ENCODE measurements at regions not wholly inside any gene's neighbourhood (a gene's known extent, or its start where the extent isn't known, plus 50 kb on each side); places are given as distances from the start of the nearest gene placed in this dataset.
"Not testable (repeated sequence)": the region's sequence is repeated elsewhere in the genome, so short reads cannot be mapped to it uniquely, and the experiment has no call there.

- not testable (repeated sequence) for DNase-seq
These were observed 54.0 kb downstream of the CYP26A1 start for GRCh38 chr10:93127642-93128215.

GRCh38 chr10:93131986-93132385 is 58.3 kb downstream of the CYP26A1 start:
- no peak for DNase-seq

- no peak for DNase-seq
These were observed 64.6 kb downstream of the CYP26A1 start for GRCh38 chr10:93138113-93138870.

GRCh38 chr10:93139059-93139655 is 65.5 kb downstream of the CYP26A1 start:
- DNase-seq = no peak

GRCh38 chr10:93142534-93142933 is 68.8 kb downstream of the CYP26A1 start:
- no peak for DNase-seq

GRCh38 chr10:93143281-93143680 is 69.6 kb downstream of the CYP26A1 start:
- DNase-seq = no peak

GRCh38 chr10:93146336-93146735 is 72.6 kb downstream of the CYP26A1 start:
- no peak for DNase-seq

- no peak for DNase-seq
These were observed 73.6 kb downstream of the CYP26A1 start for GRCh38 chr10:93147281-93147680.

GRCh38 chr10:93148476-93148875 is 74.8 kb downstream of the CYP26A1 start:
- no peak for DNase-seq

- DNase-seq = peak; percentile 32
These were observed 76.1 kb downstream of the CYP26A1 start for GRCh38 chr10:93149761-93150160.

GRCh38 chr10:93150289-93150688 is 76.6 kb downstream of the CYP26A1 start:
- DNase-seq = no peak

GRCh38 chr10:93150990-93151547 is 77.4 kb downstream of the CYP26A1 start:
- no peak for DNase-seq

GRCh38 chr10:93152136-93152535 is 78.4 kb downstream of the CYP26A1 start:
- peak; percentile 89 for DNase-seq

- no peak for DNase-seq
These were observed 80.8 kb downstream of the CYP26A1 start for GRCh38 chr10:93154531-93154930.

GRCh38 chr10:93160140-93160539 is 86.4 kb downstream of the CYP26A1 start:
- DNase-seq = no peak

- peak; percentile 86 for DNase-seq
These were observed 87.1 kb downstream of the CYP26A1 start for GRCh38 chr10:93160829-93161228.

GRCh38 chr10:93165367-93165766 is 91.7 kb downstream of the CYP26A1 start:
- DNase-seq = peak; percentile 78

- DNase-seq = no peak
These were observed 92.4 kb downstream of the CYP26A1 start for GRCh38 chr10:93166134-93166533.

GRCh38 chr10:93171837-93172236 is 98.1 kb downstream of the CYP26A1 start:
- DNase-seq = no peak

- no peak for DNase-seq
These were observed 100.5 kb downstream of the CYP26A1 start for GRCh38 chr10:93173967-93174845.

GRCh38 chr10:93175490-93175889 is 101.8 kb downstream of the CYP26A1 start:
- DNase-seq = no peak

GRCh38 chr10:93177511-93177910 is 103.8 kb downstream of the CYP26A1 start:
- DNase-seq = no peak

- no peak for DNase-seq
These were observed 104.5 kb downstream of the CYP26A1 start for GRCh38 chr10:93178226-93178625.

Measured in fibroblast of skin of right biceps (primary cell).